ENCODE measurements at regions not wholly inside any gene's neighbourhood (a gene's known extent, or its start where the extent isn't known, plus 50 kb on each side); places are given as distances from the start of the nearest gene placed in this dataset.

- H3K36me3 Mint-ChIP-seq, result no peaks in the 10 kb centered on the region
- Histone ChIP-seq H3K9me3 (replicated peaks in 1 of 2; ENCODE audit: control insufficient read depth in 1 of 2, insufficient read depth in 1 of 2, low read length in 2 of 2) (no peaks in the 10 kb centered on the region), H2AFZ (ENCODE audit: insufficient read depth, low read depth, low read length, poor library complexity, severe bottlenecking) (no peak overlapping the region), H3K4me2 (replicated peaks; ENCODE audit: extremely low read depth, low read length, poor library complexity, severe bottlenecking) (no peak overlapping the region), H3K79me2 (ENCODE audit: insufficient read depth, low read length) (no peaks in the 10 kb centered on the region), H3K27ac (ENCODE audit: low read depth in 1 of 2, low read length in 2 of 2) (no peak overlapping the region), H3K4me1 (ENCODE audit: control insufficient read depth in 1 of 2, insufficient read depth in 2 of 2, low read length in 2 of 2) (no peaks in the 10 kb centered on the region), H3K4me3 (replicated peaks in 1 of 3; ENCODE audit: low read depth in 2 of 3, low read length in 3 of 3) (no peak overlapping the region), H3K9ac (ENCODE audit: insufficient read depth, low read length, poor library complexity, severe bottlenecking) (no peak overlapping the region), H3K36me3 (replicated peaks in 1 of 2; ENCODE audit: control insufficient read depth in 1 of 2, insufficient read depth in 2 of 2, low read length in 2 of 2) (no peaks in the 10 kb centered on the region), H3K27me3 (ENCODE audit: control insufficient read depth in 2 of 2, insufficient read depth in 2 of 2, low read length in 2 of 2) (no peaks in the 10 kb centered on the region), H4K20me1 (ENCODE audit: insufficient read depth, low read length) (no peaks in the 10 kb centered on the region)
- no peak for TF ChIP-seq CTCF (IDR thresholded peaks at IDR 0.05)
- H3K4me3 Mint-ChIP-seq, result no peak overlapping the region
- peaks cover 0 to 5% (median 0%) of the 10 kb centered on the region in 7 donors for H3K9me3 Mint-ChIP-seq
- WGBS (ENCODE audit: insufficient coverage), result 70% methylated on average over 1 of the region's 1 CpG
- no peaks in the 10 kb centered on the region for H3K4me1 Mint-ChIP-seq
- DNase-seq, result no peak
- peak overlapping the region in 1 of 7 donors; percentile 17 for H3K27ac Mint-ChIP-seq
- intact Hi-C loops (cut with micrococcal nuclease), result no loop called here
- peaks cover 2 to 3% (median 2%) of the 10 kb centered on the region in 3 donors for H3K27me3 Mint-ChIP-seq (ENCODE audit: low read depth in 3 of 3)
Measured at GRCh38 chr2:65779021-65779420, 346.6 kb upstream of the SPRED2 start.

DNA sequence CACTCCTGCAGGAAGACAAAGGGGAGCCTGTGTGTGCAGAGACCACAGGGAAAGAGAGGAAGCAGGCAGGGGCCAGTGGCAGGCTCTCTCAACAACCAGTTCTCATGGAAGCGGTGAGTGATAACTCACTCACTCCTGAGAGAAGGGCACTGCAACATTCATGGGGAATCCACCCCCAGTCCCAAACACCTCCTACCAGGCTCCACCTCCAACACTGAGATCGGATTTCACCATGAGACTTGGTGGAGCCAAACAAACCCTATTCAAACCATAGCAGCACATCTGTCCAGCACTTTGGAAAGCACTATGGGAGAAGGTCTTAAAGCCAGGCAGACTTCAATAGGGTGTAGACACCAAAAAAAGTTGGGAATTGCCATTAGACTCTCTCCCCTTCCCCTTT is 345.7 kb upstream of the SPRED2 start:
- H3K27me3 ChIP-seq (ENCODE audit: control insufficient read depth in 2 of 2, insufficient read depth in 2 of 2, low read length in 2 of 2), result no peaks in the 10 kb centered on the region
- H3K4me1 ChIP-seq (ENCODE audit: control insufficient read depth in 1 of 2, insufficient read depth in 2 of 2, low read length in 2 of 2), result no peaks in the 10 kb centered on the region
- H3K4me2 ChIP-seq (replicated peaks; ENCODE audit: extremely low read depth, low read length, poor library complexity, severe bottlenecking), result no peak overlapping the region
- Mint-ChIP-seq H3K27me3 (ENCODE audit: low read depth in 3 of 3) (peaks cover 2 to 3% (median 2%) of the 10 kb centered on the region in 3 donors), H3K4me1 (no peaks in the 10 kb centered on the region), H3K4me3 (no peak overlapping the region), H3K36me3 (no peaks in the 10 kb centered on the region), H3K27ac (peak overlapping the region in 1 of 7 donors; percentile 55), H3K9me3 (peaks cover 0 to 5% (median 0%) of the 10 kb centered on the region in 7 donors)
- DNase-seq, result no peak
- no peak overlapping the region for H3K9ac ChIP-seq (ENCODE audit: insufficient read depth, low read length, poor library complexity, severe bottlenecking)
- intact Hi-C loops (cut with micrococcal nuclease), result no loop called here
- H2AFZ ChIP-seq (ENCODE audit: insufficient read depth, low read depth, low read length, poor library complexity, severe bottlenecking), result no peak overlapping the region
- no peak overlapping the region for H3K4me3 ChIP-seq (replicated peaks in 1 of 3; ENCODE audit: low read depth in 2 of 3, low read length in 3 of 3)
- no peaks in the 10 kb centered on the region for H4K20me1 ChIP-seq (ENCODE audit: insufficient read depth, low read length)
- WGBS (ENCODE audit: insufficient coverage), result no CpG with 5 or more reads among the region's 2 CpGs
- H3K36me3 ChIP-seq (replicated peaks in 1 of 2; ENCODE audit: control insufficient read depth in 1 of 2, insufficient read depth in 2 of 2, low read length in 2 of 2), result no peaks in the 10 kb centered on the region
- H3K9me3 ChIP-seq (replicated peaks in 1 of 2; ENCODE audit: control insufficient read depth in 1 of 2, insufficient read depth in 1 of 2, low read length in 2 of 2), result no peaks in the 10 kb centered on the region
- no peaks in the 10 kb centered on the region for H3K79me2 ChIP-seq (ENCODE audit: insufficient read depth, low read length)
- TF ChIP-seq CTCF (IDR thresholded peaks at IDR 0.05), result no peak
- no peak overlapping the region for H3K27ac ChIP-seq (ENCODE audit: low read depth in 1 of 2, low read length in 2 of 2)

Measured in CD14-positive monocyte (primary cell).